ENCODE measurements at regions not wholly inside any gene's neighbourhood (a gene's known extent, or its start where the extent isn't known, plus 50 kb on each side); places are given as distances from the start of the nearest gene placed in this dataset.

DNA sequence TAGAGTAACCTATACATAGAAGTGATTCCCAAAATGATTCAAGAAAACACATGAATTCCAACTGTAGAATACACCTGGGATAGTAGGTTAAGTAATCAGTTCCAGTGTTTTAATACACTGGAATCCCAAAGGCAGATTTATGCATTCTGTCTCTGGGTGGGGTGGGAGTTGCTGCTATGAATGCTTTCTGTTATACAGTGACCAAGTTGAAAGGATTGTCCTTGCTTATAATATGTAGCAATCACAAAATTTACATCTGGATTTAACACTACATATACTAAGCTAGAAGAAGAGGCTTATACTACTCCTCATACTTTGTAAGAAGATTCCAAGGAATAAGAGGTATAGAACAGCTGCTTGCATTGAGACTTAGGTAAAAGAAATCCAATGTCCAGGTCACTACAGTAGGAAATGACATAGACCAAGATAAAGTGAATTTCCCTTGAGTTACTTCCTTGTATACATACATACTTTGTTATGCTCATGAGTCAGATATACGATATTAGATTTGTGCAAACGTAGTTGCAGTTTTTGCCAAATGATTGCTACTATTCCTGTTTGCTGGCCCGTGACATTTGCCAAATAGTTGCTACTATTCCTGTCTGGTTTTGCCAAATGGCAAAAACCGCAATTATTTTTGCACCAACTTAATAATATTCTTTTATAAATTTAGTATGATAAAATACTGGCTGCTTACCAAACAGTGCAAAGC is 210.5 kb upstream of the DIAPH2 start:
- Histone ChIP-seq H4K20me1 (ENCODE audit: insufficient read depth, low read length) (no peaks in the 10 kb centered on the region), H3K36me3 (replicated peaks in 1 of 2; ENCODE audit: control insufficient read depth in 1 of 2, insufficient read depth in 2 of 2, low read length in 2 of 2) (no peaks in the 10 kb centered on the region), H3K9me3 (ENCODE audit: low read length) (no peaks in the 10 kb centered on the region), H3K4me2 (ENCODE audit: low read depth, low read length) (no peak overlapping the region), H3K27me3 (ENCODE audit: control insufficient read depth in 1 of 2, insufficient read depth in 2 of 2, low read length in 2 of 2) (no peaks in the 10 kb centered on the region), H3K4me1 (ENCODE audit: insufficient read depth, low read length) (no peaks in the 10 kb centered on the region), H2AFZ (ENCODE audit: low read length) (no peak overlapping the region), H3K79me2 (ENCODE audit: insufficient read depth, low read length) (no peaks in the 10 kb centered on the region), H3K4me3 (replicated peaks in 1 of 3; ENCODE audit: insufficient read depth in 1 of 3, low read depth in 2 of 3, low read length in 3 of 3) (no peak overlapping the region), H3K27ac (ENCODE audit: extremely low read length, insufficient read depth, low read length) (no peak overlapping the region), H3K9ac (ENCODE audit: insufficient read depth, low read depth, low read length) (no peak overlapping the region)
- DNase-seq (ENCODE audit: low spot score) = no peak
- no peak for FAIRE-seq
- POLR2A ChIA-PET = no interaction called here
- TF ChIP-seq, protein P1, sequence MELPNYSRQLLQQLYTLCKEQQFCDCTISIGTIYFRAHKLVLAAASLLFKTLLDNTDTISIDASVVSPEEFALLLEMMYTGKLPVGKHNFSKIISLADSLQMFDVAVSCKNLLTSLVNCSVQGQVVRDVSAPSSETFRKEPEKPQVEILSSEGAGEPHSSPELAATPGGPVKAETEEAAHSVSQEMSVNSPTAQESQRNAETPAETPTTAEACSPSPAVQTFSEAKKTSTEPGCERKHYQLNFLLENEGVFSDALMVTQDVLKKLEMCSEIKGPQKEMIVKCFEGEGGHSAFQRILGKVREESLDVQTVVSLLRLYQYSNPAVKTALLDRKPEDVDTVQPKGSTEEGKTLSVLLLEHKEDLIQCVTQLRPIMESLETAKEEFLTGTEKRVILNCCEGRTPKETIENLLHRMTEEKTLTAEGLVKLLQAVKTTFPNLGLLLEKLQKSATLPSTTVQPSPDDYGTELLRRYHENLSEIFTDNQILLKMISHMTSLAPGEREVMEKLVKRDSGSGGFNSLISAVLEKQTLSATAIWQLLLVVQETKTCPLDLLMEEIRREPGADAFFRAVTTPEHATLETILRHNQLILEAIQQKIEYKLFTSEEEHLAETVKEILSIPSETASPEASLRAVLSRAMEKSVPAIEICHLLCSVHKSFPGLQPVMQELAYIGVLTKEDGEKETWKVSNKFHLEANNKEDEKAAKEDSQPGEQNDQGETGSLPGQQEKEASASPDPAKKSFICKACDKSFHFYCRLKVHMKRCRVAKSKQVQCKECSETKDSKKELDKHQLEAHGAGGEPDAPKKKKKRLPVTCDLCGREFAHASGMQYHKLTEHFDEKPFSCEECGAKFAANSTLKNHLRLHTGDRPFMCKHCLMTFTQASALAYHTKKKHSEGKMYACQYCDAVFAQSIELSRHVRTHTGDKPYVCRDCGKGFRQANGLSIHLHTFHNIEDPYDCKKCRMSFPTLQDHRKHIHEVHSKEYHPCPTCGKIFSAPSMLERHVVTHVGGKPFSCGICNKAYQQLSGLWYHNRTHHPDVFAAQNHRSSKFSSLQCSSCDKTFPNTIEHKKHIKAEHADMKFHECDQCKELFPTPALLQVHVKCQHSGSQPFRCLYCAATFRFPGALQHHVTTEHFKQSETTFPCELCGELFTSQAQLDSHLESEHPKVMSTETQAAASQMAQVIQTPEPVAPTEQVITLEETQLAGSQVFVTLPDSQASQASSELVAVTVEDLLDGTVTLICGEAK (IDR thresholded peaks at IDR 0.05) = peak; percentile 58; the same call in 1 of the 2 replicates
- TF ChIP-seq, protein P1 (CRISPR knock-in tag; IDR thresholded peaks at IDR 0.05) = no peak
- no peak for TF ChIP-seq PAX8 (CRISPR knock-in tag; IDR thresholded peaks at IDR 0.05; ENCODE audit: borderline replicate concordance)
- CTCF ChIA-PET (ENCODE audit: low intra/inter-chr PET ratio, low total read pairs) = no interaction called here
- no peak for ATAC-seq
- intact Hi-C loops (cut with micrococcal nuclease; ENCODE audit: unreplicated experiment) (no loop called here), in situ Hi-C loops (cut with HindIII; ENCODE audit: extremely low pct_ligation_motif_present, low pct_unique_long_range_greater_than_20kb) (no loop called here)
- no TSS peak for BruUV-seq (replicated peaks)
- WGBS (ENCODE audit: low lambda C conversion rate) = 0% methylated on average over 4 of the region's 4 CpGs
